ENCODE measurements at regions not wholly inside any gene's neighbourhood (a gene's known extent, or its start where the extent isn't known, plus 50 kb on each side); places are given as distances from the start of the nearest gene placed in this dataset.

- Histone ChIP-seq H3K4me2 (ENCODE audit: low read length) (no peak overlapping the region), H3K9me2 (ENCODE audit: low read depth, low read length) (no peaks in the 10 kb centered on the region), H4K20me1 (ENCODE audit: insufficient read depth, low read length) (no peaks in the 10 kb centered on the region), H3K9me3 (ENCODE audit: low read length) (no peaks in the 10 kb centered on the region), H3K27me3 (ENCODE audit: insufficient read depth, low read length) (no peaks in the 10 kb centered on the region), H3K9ac (ENCODE audit: low read length) (no peak overlapping the region), H3K4me3 (ENCODE audit: low read depth, low read length, poor library complexity, severe bottlenecking) (no peak overlapping the region), H3K79me2 (ENCODE audit: insufficient read depth, low read length) (no peaks in the 10 kb centered on the region), H3F3A (ENCODE audit: insufficient read depth, low read length) (no peaks in the 10 kb centered on the region), H2AFZ (ENCODE audit: low read length) (no peak overlapping the region), H3K4me1 (ENCODE audit: insufficient read depth, low read length, severe bottlenecking) (no peaks in the 10 kb centered on the region), H3K27ac (ENCODE audit: low read depth, low read length, poor library complexity, severe bottlenecking) (no peak overlapping the region), H3K36me3 (ENCODE audit: insufficient read depth, low read length) (no peaks in the 10 kb centered on the region)
- TF ChIP-seq CTCF (IDR thresholded peaks at IDR 0.05; ENCODE audit: low read length) (no peak), EZH2 (IDR thresholded peaks at IDR 0.05; ENCODE audit: borderline replicate concordance, low read length) (no peak)
These were observed 340.5 kb downstream of the BUD13 start for GRCh38 chr11:116432301-116432700.

GRCh38 chr11:116431842-116432241, 340.9 kb downstream of the BUD13 start:
- Histone ChIP-seq H3K79me2 (ENCODE audit: insufficient read depth, low read length) (no peaks in the 10 kb centered on the region), H3K27ac (ENCODE audit: low read depth, low read length, poor library complexity, severe bottlenecking) (no peak overlapping the region), H3K9me2 (ENCODE audit: low read depth, low read length) (no peaks in the 10 kb centered on the region), H3F3A (ENCODE audit: insufficient read depth, low read length) (no peaks in the 10 kb centered on the region), H2AFZ (ENCODE audit: low read length) (no peak overlapping the region), H4K20me1 (ENCODE audit: insufficient read depth, low read length) (no peaks in the 10 kb centered on the region), H3K4me3 (ENCODE audit: low read depth, low read length, poor library complexity, severe bottlenecking) (no peak overlapping the region), H3K9me3 (ENCODE audit: low read length) (no peaks in the 10 kb centered on the region), H3K4me1 (ENCODE audit: insufficient read depth, low read length, severe bottlenecking) (no peaks in the 10 kb centered on the region), H3K27me3 (ENCODE audit: insufficient read depth, low read length) (no peaks in the 10 kb centered on the region), H3K36me3 (ENCODE audit: insufficient read depth, low read length) (no peaks in the 10 kb centered on the region), H3K4me2 (ENCODE audit: low read length) (no peak overlapping the region), H3K9ac (ENCODE audit: low read length) (no peak overlapping the region)
- TF ChIP-seq EZH2 (IDR thresholded peaks at IDR 0.05; ENCODE audit: borderline replicate concordance, low read length): no peak

- Histone ChIP-seq H3F3A (ENCODE audit: insufficient read depth, low read length) (no peaks in the 10 kb centered on the region), H3K9ac (ENCODE audit: low read length) (no peak overlapping the region), H3K79me2 (ENCODE audit: insufficient read depth, low read length) (no peaks in the 10 kb centered on the region), H3K27ac (ENCODE audit: low read depth, low read length, poor library complexity, severe bottlenecking) (no peak overlapping the region), H3K27me3 (ENCODE audit: insufficient read depth, low read length) (no peaks in the 10 kb centered on the region), H3K36me3 (ENCODE audit: insufficient read depth, low read length) (no peaks in the 10 kb centered on the region), H3K4me3 (ENCODE audit: low read depth, low read length, poor library complexity, severe bottlenecking) (no peak overlapping the region), H4K20me1 (ENCODE audit: insufficient read depth, low read length) (no peaks in the 10 kb centered on the region), H3K9me2 (ENCODE audit: low read depth, low read length) (no peaks in the 10 kb centered on the region), H3K4me2 (ENCODE audit: low read length) (no peak overlapping the region), H2AFZ (ENCODE audit: low read length) (no peak overlapping the region), H3K9me3 (ENCODE audit: low read length) (no peaks in the 10 kb centered on the region), H3K4me1 (ENCODE audit: insufficient read depth, low read length, severe bottlenecking) (no peaks in the 10 kb centered on the region)
- TF ChIP-seq EZH2 (IDR thresholded peaks at IDR 0.05; ENCODE audit: borderline replicate concordance, low read length): no peak
These were observed 344.2 kb downstream of the BUD13 start for GRCh38 chr11:116428638-116428975.

- H3F3A ChIP-seq (ENCODE audit: insufficient read depth, low read length): no peaks in the 10 kb centered on the region
- no peak overlapping the region for H3K4me2 ChIP-seq (ENCODE audit: low read length)
- no peaks in the 10 kb centered on the region for H3K79me2 ChIP-seq (ENCODE audit: insufficient read depth, low read length)
- H3K9ac ChIP-seq (ENCODE audit: low read length): no peak overlapping the region
- H3K9me3 ChIP-seq (ENCODE audit: low read length): no peaks in the 10 kb centered on the region
- no peak overlapping the region for H2AFZ ChIP-seq (ENCODE audit: low read length)
- H3K4me1 ChIP-seq (ENCODE audit: insufficient read depth, low read length, severe bottlenecking): no peaks in the 10 kb centered on the region
- no peaks in the 10 kb centered on the region for H3K36me3 ChIP-seq (ENCODE audit: insufficient read depth, low read length)
- no peak for TF ChIP-seq EZH2 (IDR thresholded peaks at IDR 0.05; ENCODE audit: borderline replicate concordance, low read length)
- TF ChIP-seq CTCF (IDR thresholded peaks at IDR 0.05; ENCODE audit: low read length): no peak
- H4K20me1 ChIP-seq (ENCODE audit: insufficient read depth, low read length): no peaks in the 10 kb centered on the region
- H3K27ac ChIP-seq (ENCODE audit: low read depth, low read length, poor library complexity, severe bottlenecking): no peak overlapping the region
- H3K27me3 ChIP-seq (ENCODE audit: insufficient read depth, low read length): no peaks in the 10 kb centered on the region
- H3K4me3 ChIP-seq (ENCODE audit: low read depth, low read length, poor library complexity, severe bottlenecking): no peak overlapping the region
- no peaks in the 10 kb centered on the region for H3K9me2 ChIP-seq (ENCODE audit: low read depth, low read length)
These were observed 344.7 kb downstream of the BUD13 start for GRCh38 chr11:116427903-116428637.

Measured in OCI-LY1 (cell line).